Osteoblast (primary cell): ENCODE measurements at regions not wholly inside any gene's neighbourhood (a gene's known extent, or its start where the extent isn't known, plus 50 kb on each side); places are given as distances from the start of the nearest gene placed in this dataset.
"Not testable (repeated sequence)": the region's sequence is repeated elsewhere in the genome, so short reads cannot be mapped to it uniquely, and the experiment has no call there.

ENCODE experiments used
- DNase-seq: peaks from one replicate; pipeline ENCODE4 v3.0.0; 2011; ENCODE audit warnings: low spot score, mixed read lengths; ENCODE audit not compliant: insufficient read length; ENCODE audit errors: missing footprints
- H2AFZ ChIP-seq: 2 replicates; pipeline ENCODE4 v1.6.0; 2011; ENCODE audit warnings: mild to moderate bottlenecking, low read length
- H3K27ac ChIP-seq: 2 replicates; pipeline ENCODE4 v1.5.1; 2011; ENCODE audit warnings: mild to moderate bottlenecking, low read depth, low read length, moderate library complexity
- H3K27me3 ChIP-seq: 2 replicates; pipeline ENCODE4 v1.6.0; 2012; ENCODE audit warnings: mild to moderate bottlenecking, control low read depth, inconsistent platforms, low read length, moderate library complexity; ENCODE audit not compliant: insufficient read depth
- H3K36me3 ChIP-seq: 2 replicates; pipeline ENCODE4 v1.5.1; 2011; ENCODE audit warnings: mild to moderate bottlenecking, low read length, control low read depth, moderate library complexity; ENCODE audit not compliant: insufficient read depth
- H3K4me1 ChIP-seq: 2 replicates; pipeline ENCODE4 v1.5.1; 2011; ENCODE audit warnings: mild to moderate bottlenecking, low read length, control low read depth, moderate library complexity; ENCODE audit not compliant: insufficient read depth
- H3K4me2 ChIP-seq: 2 replicates; pipeline ENCODE4 v1.6.0; 2011; ENCODE audit warnings: mild to moderate bottlenecking, low read length; ENCODE audit not compliant: insufficient read depth
- H3K4me3 ChIP-seq: fragments of 200-600 bp; sonication (generic); 3 replicates; pipeline ENCODE4 v1.5.1; 2012; ENCODE audit warnings: mild to moderate bottlenecking, low read length, inconsistent platforms; ENCODE audit not compliant: insufficient read depth
- H3K79me2 ChIP-seq: 2 replicates; pipeline ENCODE4 v1.6.0; 2012; ENCODE audit warnings: mild to moderate bottlenecking, low read length, control low read depth, inconsistent platforms; ENCODE audit not compliant: insufficient read depth
- H3K9me3 ChIP-seq: 2 replicates; pipeline ENCODE4 v1.5.1; 2011; ENCODE audit warnings: low read depth, low read length, control low read depth
- H4K20me1 ChIP-seq: 2 replicates; pipeline ENCODE4 v1.6.0; 2012; ENCODE audit warnings: mild to moderate bottlenecking, low read length, control low read depth; ENCODE audit not compliant: insufficient read depth
- TF ChIP-seq, protein P1 (sequence below): IDR thresholded peaks from 2 replicates; pipeline ENCODE4 v1.5.1; 2011; ENCODE audit warnings: mild to moderate bottlenecking, low read depth, low read length, moderate library complexity; ENCODE audit errors: extremely low read depth

DNA sequence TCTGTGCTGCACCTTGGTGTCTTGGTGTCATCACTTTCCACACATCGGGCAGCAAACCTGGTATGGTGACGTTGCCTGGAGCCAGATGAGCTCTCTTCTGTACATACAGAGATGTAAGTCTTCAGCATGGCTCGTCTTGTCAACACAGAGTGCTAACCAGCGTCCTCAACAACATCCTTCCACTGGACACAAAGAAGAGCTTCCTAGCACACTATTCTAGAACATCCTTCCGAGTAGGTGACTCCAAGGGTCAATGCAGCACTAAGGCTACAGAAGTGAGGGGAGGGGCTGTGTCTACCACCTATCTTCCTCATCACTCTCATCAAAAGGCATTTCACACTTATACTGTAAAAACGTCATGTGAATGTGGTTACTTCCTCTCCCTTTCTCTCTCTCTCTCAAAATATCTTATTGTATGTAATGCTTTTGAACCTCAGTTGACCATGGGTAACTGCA is 108.1 kb upstream of the SLC1A4 start:
- no peak for DNase-seq
- Histone ChIP-seq H3K27me3 (peaks cover 3% of the 10 kb centered on the region), H3K4me3 (no peak overlapping the region), H2AFZ (no peak overlapping the region), H3K4me1 (peaks cover 6% of the 10 kb centered on the region), H3K27ac (no peak overlapping the region), H4K20me1 (no peaks in the 10 kb centered on the region), H3K36me3 (no peaks in the 10 kb centered on the region), H3K4me2 (no peak overlapping the region), H3K79me2 (no peaks in the 10 kb centered on the region), H3K9me3 (no peaks in the 10 kb centered on the region)
- TF ChIP-seq, protein P1, sequence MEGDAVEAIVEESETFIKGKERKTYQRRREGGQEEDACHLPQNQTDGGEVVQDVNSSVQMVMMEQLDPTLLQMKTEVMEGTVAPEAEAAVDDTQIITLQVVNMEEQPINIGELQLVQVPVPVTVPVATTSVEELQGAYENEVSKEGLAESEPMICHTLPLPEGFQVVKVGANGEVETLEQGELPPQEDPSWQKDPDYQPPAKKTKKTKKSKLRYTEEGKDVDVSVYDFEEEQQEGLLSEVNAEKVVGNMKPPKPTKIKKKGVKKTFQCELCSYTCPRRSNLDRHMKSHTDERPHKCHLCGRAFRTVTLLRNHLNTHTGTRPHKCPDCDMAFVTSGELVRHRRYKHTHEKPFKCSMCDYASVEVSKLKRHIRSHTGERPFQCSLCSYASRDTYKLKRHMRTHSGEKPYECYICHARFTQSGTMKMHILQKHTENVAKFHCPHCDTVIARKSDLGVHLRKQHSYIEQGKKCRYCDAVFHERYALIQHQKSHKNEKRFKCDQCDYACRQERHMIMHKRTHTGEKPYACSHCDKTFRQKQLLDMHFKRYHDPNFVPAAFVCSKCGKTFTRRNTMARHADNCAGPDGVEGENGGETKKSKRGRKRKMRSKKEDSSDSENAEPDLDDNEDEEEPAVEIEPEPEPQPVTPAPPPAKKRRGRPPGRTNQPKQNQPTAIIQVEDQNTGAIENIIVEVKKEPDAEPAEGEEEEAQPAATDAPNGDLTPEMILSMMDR, result no peak

DNA sequence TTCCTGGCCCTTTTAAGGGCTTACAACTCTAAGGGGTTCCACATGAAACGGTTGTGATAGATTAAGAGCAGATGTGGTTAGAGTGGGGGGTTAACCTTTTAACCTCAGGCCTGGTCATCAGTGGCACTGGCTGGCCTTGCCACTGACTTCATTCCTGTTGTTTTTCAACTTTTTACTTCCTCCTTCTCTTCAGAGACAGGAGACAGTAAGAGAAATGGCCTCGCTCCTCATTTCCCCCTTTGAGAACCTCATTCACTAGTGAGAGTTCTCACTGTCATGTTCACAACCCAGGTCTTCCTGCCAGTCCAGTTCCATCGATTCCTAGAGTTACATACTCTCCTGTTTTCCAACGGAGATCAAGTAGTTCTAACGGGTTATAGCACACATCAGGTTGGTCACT is 101.6 kb upstream of the SLC1A4 start:
- H4K20me1 ChIP-seq, result no peaks in the 10 kb centered on the region
- no peak overlapping the region for H3K4me2 ChIP-seq
- no peak overlapping the region for H3K27ac ChIP-seq
- H3K27me3 ChIP-seq, result peaks cover 10% of the 10 kb centered on the region
- H3K9me3 ChIP-seq, result peaks cover 1% of the 10 kb centered on the region
- TF ChIP-seq, protein P1, result no peak
- H3K36me3 ChIP-seq, result no peaks in the 10 kb centered on the region
- no peak for DNase-seq
- no peaks in the 10 kb centered on the region for H3K4me1 ChIP-seq
- H2AFZ ChIP-seq, result no peak overlapping the region
- H3K79me2 ChIP-seq, result no peaks in the 10 kb centered on the region
- H3K4me3 ChIP-seq, result no peak overlapping the region

DNA sequence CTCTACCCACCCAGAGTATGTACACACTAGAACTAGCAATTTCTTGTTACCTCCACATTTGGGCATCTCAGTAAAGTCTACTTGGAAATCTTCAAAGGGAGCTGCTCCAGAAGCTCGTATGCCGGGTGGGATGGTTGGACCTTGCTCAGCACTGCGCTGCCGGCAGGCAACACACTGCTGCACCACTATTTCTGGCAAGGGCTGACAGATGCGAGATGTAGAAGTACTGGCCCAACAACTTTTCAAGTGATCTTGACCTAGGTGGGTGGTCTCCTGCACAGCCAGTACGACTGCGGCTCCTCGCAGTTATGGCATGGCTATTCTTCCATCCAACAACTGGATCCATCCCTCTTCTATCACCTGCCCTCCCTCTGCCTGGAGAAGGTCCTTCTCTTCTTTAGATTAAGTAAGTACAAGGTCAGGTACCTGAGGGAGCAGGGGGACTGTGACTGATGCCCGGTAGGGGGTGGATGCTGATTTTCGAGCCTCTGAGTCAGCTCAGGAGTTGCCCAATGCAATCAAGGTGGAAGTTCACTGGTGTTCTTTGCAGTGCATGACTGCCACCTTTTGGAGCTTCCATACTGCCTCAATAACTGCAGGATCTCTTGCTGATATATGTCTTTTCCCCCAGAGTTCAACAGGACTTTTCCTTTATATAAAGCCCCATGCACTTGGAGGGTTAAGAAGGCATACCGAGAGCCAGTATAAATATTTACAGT is 100.4 kb upstream of the SLC1A4 start:
- Histone ChIP-seq H3K4me2 (no peak overlapping the region), H4K20me1 (no peaks in the 10 kb centered on the region), H2AFZ (no peak overlapping the region), H3K4me1 (no peaks in the 10 kb centered on the region), H3K9me3 (peaks cover 1% of the 10 kb centered on the region), H3K36me3 (no peaks in the 10 kb centered on the region), H3K4me3 (no peak overlapping the region), H3K27ac (no peak overlapping the region), H3K27me3 (peaks cover 10% of the 10 kb centered on the region), H3K79me2 (no peaks in the 10 kb centered on the region)
- no peak for DNase-seq
- TF ChIP-seq, protein P1, result peak; percentile 62

DNA sequence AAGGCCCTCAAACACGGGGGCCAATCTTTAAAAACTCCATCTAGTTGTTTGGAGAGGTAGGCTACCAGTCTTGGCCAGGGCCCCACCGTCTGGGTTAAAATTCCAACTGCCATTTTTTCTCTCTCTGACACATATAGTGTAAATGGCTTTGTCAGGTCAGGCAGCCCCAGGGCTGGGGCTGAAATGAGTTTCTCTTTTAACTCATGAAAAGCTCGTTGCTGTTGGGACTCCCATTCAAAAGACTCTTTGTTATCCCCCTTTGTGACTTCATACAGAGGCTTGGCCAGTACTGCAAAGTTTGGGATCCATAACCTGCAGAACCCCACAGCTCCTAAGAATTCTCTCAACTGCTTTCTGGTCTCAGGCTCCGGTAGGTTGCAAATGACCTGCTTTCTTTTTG is 99.4 kb upstream of the SLC1A4 start:
- H3K4me3 ChIP-seq, result no peak overlapping the region
- H3K36me3 ChIP-seq, result no peaks in the 10 kb centered on the region
- H3K9me3 ChIP-seq, result peaks cover 1% of the 10 kb centered on the region
- no peak overlapping the region for H3K4me2 ChIP-seq
- DNase-seq, result no peak
- no peaks in the 10 kb centered on the region for H3K4me1 ChIP-seq
- H2AFZ ChIP-seq, result no peak overlapping the region
- no peaks in the 10 kb centered on the region for H3K79me2 ChIP-seq
- H3K27ac ChIP-seq, result no peak overlapping the region
- H3K27me3 ChIP-seq, result peaks cover 10% of the 10 kb centered on the region
- no peaks in the 10 kb centered on the region for H4K20me1 ChIP-seq
- TF ChIP-seq, protein P1, result no peak

DNA sequence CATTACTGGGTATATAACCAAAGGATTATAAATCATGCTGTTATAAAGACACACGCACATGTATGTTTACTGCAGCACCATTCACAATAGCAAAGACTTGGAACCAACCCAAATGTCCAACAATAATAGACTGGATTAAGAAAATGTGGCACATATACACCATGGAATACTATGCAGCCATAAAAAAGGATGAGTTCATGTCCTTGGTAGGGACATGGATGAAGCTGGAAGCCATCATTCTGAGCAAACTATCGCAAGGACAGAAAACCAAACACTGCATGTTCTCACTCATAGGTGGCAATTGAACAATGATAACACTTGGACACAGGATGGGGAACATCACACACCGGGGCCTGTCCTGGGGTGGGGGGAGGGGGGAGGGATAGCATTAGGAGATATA is 92.6 kb upstream of the SLC1A4 start:
- H3K27me3 ChIP-seq, H2AFZ ChIP-seq, H4K20me1 ChIP-seq, H3K4me1 ChIP-seq, H3K4me3 ChIP-seq, H3K36me3 ChIP-seq, H3K79me2 ChIP-seq, H3K27ac ChIP-seq, H3K4me2 ChIP-seq, DNase-seq, H3K9me3 ChIP-seq: not testable (repeated sequence)
